ENCODE measurements at regions not wholly inside any gene's neighbourhood (a gene's known extent, or its start where the extent isn't known, plus 50 kb on each side); places are given as distances from the start of the nearest gene placed in this dataset.
A peak's percentile ranks its signal among the peaks of the same experiment; 100 is the strongest.
"Not testable (repeated sequence)": the region's sequence is repeated elsewhere in the genome, so short reads cannot be mapped to it uniquely, and the experiment has no call there.

DNA sequence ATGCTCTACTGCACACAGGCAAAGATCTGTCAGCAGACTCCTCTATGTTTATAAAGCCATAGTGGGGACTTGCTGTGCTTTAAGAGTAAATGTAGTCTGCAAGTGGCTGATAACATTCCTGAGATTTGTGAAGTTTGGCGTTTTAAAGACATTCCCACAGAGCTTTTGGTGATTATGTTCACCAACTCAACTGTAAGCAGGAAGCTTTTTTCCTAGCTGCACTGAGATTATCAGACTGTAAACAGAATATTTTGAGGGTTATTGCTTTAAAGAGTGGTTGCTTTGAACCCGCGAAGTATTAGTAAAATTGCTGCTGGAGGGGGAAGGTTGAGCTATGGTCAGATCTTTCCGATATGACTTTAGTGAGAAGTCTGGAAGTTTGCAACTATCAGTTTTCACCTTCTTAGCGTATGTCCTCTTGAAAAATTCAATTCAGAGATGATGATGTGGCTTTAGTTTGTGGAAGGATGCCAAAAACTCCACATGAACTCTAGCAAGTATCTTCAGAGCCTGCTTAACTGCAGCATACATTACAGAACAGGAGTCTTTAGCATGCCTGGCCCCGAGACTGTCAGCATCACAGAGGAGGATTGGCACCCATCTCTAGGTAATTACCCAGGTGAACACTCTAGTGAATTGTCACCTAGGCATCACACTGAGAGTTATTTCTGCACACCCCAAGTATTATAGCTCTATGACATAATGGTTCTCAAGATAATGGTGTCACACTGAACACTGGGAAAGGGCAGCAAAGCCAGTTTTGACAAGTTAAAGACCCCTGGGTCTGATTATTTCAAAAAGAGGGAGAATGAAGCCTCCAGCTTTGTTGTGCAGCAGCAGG is 89.9 kb downstream of the MTNR1B start:
- TF ChIP-seq, protein P1, sequence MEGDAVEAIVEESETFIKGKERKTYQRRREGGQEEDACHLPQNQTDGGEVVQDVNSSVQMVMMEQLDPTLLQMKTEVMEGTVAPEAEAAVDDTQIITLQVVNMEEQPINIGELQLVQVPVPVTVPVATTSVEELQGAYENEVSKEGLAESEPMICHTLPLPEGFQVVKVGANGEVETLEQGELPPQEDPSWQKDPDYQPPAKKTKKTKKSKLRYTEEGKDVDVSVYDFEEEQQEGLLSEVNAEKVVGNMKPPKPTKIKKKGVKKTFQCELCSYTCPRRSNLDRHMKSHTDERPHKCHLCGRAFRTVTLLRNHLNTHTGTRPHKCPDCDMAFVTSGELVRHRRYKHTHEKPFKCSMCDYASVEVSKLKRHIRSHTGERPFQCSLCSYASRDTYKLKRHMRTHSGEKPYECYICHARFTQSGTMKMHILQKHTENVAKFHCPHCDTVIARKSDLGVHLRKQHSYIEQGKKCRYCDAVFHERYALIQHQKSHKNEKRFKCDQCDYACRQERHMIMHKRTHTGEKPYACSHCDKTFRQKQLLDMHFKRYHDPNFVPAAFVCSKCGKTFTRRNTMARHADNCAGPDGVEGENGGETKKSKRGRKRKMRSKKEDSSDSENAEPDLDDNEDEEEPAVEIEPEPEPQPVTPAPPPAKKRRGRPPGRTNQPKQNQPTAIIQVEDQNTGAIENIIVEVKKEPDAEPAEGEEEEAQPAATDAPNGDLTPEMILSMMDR (conservative IDR thresholded peaks at IDR 0.05; ENCODE audit: control insufficient read depth, insufficient read depth, low read depth, low read length) = no peak
- DNase-seq (ENCODE audit: low read depth) = peak; percentile 71
- no peak overlapping the region for H3K4me3 ChIP-seq (ENCODE audit: control insufficient read depth, low read depth, low read length)

DNA sequence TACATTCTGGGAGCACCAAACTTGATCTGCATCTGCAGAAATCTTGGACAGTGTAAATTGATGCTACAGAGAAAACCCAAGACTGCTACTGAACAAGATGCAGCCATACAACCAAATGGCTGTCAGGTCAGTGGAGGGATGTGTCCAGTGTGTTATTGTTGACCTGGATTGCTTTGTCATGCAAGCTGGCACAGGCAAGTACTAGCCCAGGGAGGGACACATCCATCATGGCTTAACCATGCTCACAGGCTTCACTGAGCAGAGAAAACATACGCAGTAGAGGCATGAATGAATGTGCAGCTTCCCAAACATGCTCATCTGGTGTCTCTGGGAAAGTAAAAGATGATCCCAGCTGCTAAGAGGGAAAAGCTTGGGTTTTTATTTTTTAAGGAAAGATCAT is 93.6 kb downstream of the MTNR1B start:
- peak; percentile 16 for DNase-seq (ENCODE audit: low read depth)
- TF ChIP-seq, protein P1 (conservative IDR thresholded peaks at IDR 0.05; ENCODE audit: control insufficient read depth, insufficient read depth, low read depth, low read length) = no peak
- no peak overlapping the region for H3K4me3 ChIP-seq (ENCODE audit: control insufficient read depth, low read depth, low read length)

DNA sequence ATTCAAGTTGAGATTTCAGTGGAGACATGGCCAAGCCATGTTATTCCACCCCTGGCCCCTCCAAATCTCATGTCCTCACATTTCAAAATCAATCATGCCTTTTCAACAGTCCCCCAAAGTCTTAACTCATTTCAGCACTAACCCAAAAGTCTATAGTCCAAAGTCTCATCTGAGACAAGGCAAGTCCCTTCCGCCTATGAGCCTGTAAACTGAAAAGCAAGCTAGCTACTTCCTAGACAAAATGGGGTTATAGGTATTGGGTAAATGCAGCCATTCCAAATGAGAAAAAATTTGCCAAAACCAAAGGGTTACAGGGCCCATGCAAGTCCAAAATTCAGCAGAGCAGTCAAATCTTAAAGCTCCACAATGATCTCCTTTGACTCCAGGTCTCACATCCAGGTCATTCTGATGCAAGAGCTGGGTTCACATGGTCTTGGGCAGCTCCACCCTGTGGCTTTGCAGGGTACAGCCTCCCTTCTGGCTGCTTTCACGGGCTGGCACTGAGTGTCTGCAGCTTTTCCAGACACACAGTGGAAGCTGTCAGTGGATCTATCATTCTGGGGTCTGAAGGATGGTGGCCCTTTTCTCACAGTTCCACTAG is 95.7 kb downstream of the MTNR1B start:
- peak; percentile 24 for DNase-seq (ENCODE audit: low read depth)
- TF ChIP-seq, protein P1 (conservative IDR thresholded peaks at IDR 0.05; ENCODE audit: control insufficient read depth, insufficient read depth, low read depth, low read length) = peak; percentile 39

DNA sequence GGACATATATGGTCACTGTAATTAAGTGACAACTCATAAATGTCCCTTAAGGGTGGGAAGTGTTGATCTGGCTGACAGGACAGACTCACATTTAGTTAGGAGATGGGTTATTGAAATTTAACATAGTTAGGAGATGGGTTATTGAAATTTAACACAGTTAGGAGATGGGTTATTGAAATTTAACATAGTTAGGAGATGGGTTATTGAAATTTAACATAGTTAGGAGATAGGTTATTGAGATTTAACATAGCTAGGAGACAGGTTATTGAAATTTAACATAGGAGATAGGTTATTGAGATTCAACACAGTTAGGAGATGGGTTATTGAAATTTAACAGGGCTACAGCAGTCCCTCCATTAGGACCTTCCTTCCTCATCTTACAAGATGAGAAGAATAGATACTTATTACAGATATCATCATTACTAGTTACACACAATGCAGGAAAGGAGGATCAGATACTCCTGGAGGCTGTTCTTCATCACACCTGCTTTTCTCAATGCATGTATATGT is 98.5 kb downstream of the MTNR1B start:
- H3K4me3 ChIP-seq (ENCODE audit: control insufficient read depth, low read depth, low read length) = no peak overlapping the region
- no peak for DNase-seq (ENCODE audit: low read depth)
- TF ChIP-seq, protein P1 (conservative IDR thresholded peaks at IDR 0.05; ENCODE audit: control insufficient read depth, insufficient read depth, low read depth, low read length) = no peak

More for the DNA sequence above, 95.7 kb downstream of the MTNR1B start:
- H3K4me3 ChIP-seq (ENCODE audit: control insufficient read depth, low read depth, low read length) = not testable (repeated sequence)

DNA sequence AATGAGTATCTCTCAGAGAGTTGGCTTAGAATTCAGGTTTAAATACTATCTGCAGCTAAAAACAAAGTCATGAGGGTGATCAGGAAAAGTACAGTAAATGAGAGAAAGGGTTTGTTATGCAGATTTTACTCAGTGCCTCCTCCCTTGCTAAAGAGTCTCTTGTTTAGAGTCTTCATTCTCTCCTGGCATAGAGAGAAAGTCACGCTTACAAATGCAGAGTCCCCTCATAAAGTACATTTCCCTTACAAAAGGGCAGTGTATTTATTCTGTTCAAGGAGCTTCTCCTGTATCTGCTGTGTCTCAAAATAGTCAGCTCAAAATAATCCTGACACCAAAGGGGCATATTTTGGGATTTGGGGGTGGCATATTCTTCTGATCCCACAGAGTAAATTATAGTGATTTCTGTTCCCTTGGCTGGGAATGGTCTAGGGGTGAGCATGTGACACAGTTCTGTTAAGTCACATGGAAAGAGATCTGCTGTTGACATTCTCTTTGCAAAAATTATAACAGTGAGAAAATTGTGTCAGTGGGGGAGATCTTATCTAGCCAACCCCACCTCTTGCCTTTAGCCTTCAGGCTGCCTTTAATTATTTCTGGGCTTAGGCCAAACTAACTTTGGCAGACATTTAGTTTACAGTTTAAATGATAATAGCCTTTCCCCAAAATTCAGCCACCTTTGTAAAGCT is 102.9 kb downstream of the MTNR1B start:
- TF ChIP-seq, protein P1 (conservative IDR thresholded peaks at IDR 0.05; ENCODE audit: control insufficient read depth, insufficient read depth, low read depth, low read length) = no peak
- no peak overlapping the region for H3K4me3 ChIP-seq (ENCODE audit: control insufficient read depth, low read depth, low read length)
- DNase-seq (ENCODE audit: low read depth) = no peak

DNA sequence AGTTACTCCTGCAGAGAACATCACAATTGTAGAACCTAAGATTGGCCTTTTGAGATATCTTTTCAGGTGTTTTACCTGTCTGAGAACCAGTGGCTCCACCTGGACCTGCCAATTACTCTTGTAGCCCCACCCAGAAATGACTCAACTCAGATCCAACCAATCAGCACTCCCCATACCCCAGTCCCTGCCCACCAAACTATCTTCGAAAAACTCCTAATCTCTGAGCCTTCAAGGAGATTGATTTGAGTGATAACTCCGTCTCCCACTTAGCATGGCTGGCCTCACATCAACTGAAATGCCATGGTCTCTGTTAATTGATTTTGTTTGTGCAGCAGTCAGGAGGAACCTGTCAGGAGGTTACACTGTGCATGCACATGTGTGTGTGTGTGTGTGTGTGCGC is 103.6 kb downstream of the MTNR1B start:
- TF ChIP-seq, protein P1 (conservative IDR thresholded peaks at IDR 0.05; ENCODE audit: control insufficient read depth, insufficient read depth, low read depth, low read length) = no peak
- no peak overlapping the region for H3K4me3 ChIP-seq (ENCODE audit: control insufficient read depth, low read depth, low read length)
- no peak for DNase-seq (ENCODE audit: low read depth)

Data from fibroblast of mammary gland (primary cell).